H1 (cell line): ENCODE measurements at regions not wholly inside any gene's neighbourhood (a gene's known extent, or its start where the extent isn't known, plus 50 kb on each side); places are given as distances from the start of the nearest gene placed in this dataset.

ENCODE experiments used
- CTCF ChIA-PET: fragments of 300-600 bp; sonication (Branson Sonifier 250); formaldehyde crosslinking; loops from one replicate; lab custom pipeline; 2021; ENCODE audit not compliant: partially characterized antibody; lab: Charles Lee
- POLR2A ChIA-PET: fragments of 300-600 bp; sonication (Branson Sonifier 250); formaldehyde crosslinking; loops from one replicate; lab custom pipeline; 2021; ENCODE audit warnings: inconsistent platforms; ENCODE audit not compliant: partially characterized antibody; lab: Charles Lee
- DNase-seq, 2 experiments: peaks; one replicate each; pipeline versions ENCODE4 v3.0.0 to v3.0.0-alpha.2; 2010 to 2022; ENCODE audit warnings: low spot score in 2 of 2, low read depth in 1 of 2, mixed read lengths in 1 of 2
- FAIRE-seq: peaks from 2 replicates; lab custom pipeline; 2011; peaks lifted over from hg19 to GRCh38; lab: Jason Lieb, UNC
- H2AFZ ChIP-seq: 2 replicates; pipeline ENCODE4 v1.8.1; 2012; ENCODE audit warnings: low read length, inconsistent platforms
- H2AK5ac ChIP-seq: 2 replicates; pipeline ENCODE4 v1.6.1; 2013; ENCODE audit warnings: low read depth, low read length
- H2BK120ac ChIP-seq: replicated peaks from 2 replicates; pipeline ENCODE3; 2013; ENCODE audit warnings: low read depth, low read length, inconsistent platforms
- H2BK12ac ChIP-seq: 2 replicates; pipeline ENCODE4 v1.6.1; 2013; ENCODE audit warnings: low read depth, low read length
- H2BK15ac ChIP-seq: 2 replicates; pipeline ENCODE4 v1.6.1; 2013; ENCODE audit warnings: low read length
- H2BK20ac ChIP-seq: 2 replicates; pipeline ENCODE4 v1.6.1; 2013; ENCODE audit warnings: low read length
- H2BK5ac ChIP-seq: 2 replicates; pipeline ENCODE4 v1.6.1; 2013; ENCODE audit warnings: low read depth, low read length
- H3K14ac ChIP-seq: 2 replicates; pipeline ENCODE4 v1.6.1; 2013; ENCODE audit warnings: inconsistent platforms; ENCODE audit not compliant: insufficient read length
- H3K18ac ChIP-seq: 2 replicates; pipeline ENCODE4 v1.6.1; 2013; ENCODE audit warnings: low read length; ENCODE audit errors: extremely low read depth
- H3K23ac ChIP-seq: 2 replicates; pipeline ENCODE4 v1.6.1; 2013; ENCODE audit warnings: inconsistent platforms; ENCODE audit not compliant: insufficient read length
- H3K23me2 ChIP-seq: 2 replicates; pipeline ENCODE4 v1.6.1; 2013; ENCODE audit warnings: low read depth, low read length
- H3K27ac ChIP-seq: 2 replicates; pipeline ENCODE4 v1.6.1; 2011; ENCODE audit warnings: low read depth, low read length, inconsistent platforms
- H3K27me3 ChIP-seq, 4 experiments: replicated peaks in 1 of 4; 1 replicate in 1 of 4; 2 replicates in 3 of 4; pipeline versions ENCODE4 v1.6.1 to v1.8.1; 2011 to 2013; ENCODE audit warnings: low read length in 3 of 4, mild to moderate bottlenecking in 3 of 4, inconsistent platforms in 2 of 4, mixed read lengths in 2 of 4, moderate library complexity in 1 of 4; ENCODE audit not compliant: control insufficient read depth in 3 of 4, insufficient read depth in 3 of 4; ENCODE audit errors: extremely low read depth in 1 of 4
- H3K36me3 ChIP-seq, 4 experiments: 2 replicates each; pipeline versions ENCODE4 v1.6.1 to v1.8.1; 2011 to 2013; ENCODE audit warnings: mild to moderate bottlenecking in 4 of 4, low read length in 3 of 4, moderate library complexity in 2 of 4, control low read depth in 1 of 4, inconsistent platforms in 1 of 4; ENCODE audit not compliant: insufficient read depth in 4 of 4, control insufficient read depth in 2 of 4
- H3K4ac ChIP-seq: replicated peaks from 2 replicates; pipeline ENCODE3; 2013; ENCODE audit warnings: low read length, low read depth, mixed read lengths, inconsistent platforms; ENCODE audit not compliant: insufficient read length
- H3K4me1 ChIP-seq, 4 experiments: replicated peaks in 1 of 4; 1 replicate in 1 of 4; 2 replicates in 3 of 4; pipeline versions ENCODE4 v1.6.1 to v1.8.1; 2011 to 2013; ENCODE audit warnings: low read length in 3 of 4, inconsistent platforms in 2 of 4, mixed read lengths in 1 of 4; ENCODE audit not compliant: insufficient read depth in 4 of 4, control insufficient read depth in 3 of 4
- H3K4me2 ChIP-seq, 2 experiments: 2 replicates each; pipeline versions ENCODE4 v1.6.1 to v1.8.1; 2011 to 2013; ENCODE audit warnings: low read depth in 2 of 2, low read length in 2 of 2, control low read depth in 1 of 2, inconsistent platforms in 1 of 2, mild to moderate bottlenecking in 1 of 2; ENCODE audit not compliant: insufficient read depth in 1 of 2
- H3K4me3 ChIP-seq, 4 experiments: fragments of 200-600, 300-600 bp in 1 of 4; sonication (generic), shearing (Covaris generic), sonication (Bioruptor Twin) in 1 of 4; 2 replicates each; pipeline versions ENCODE4 v1.5.1 to v1.8.1; 2011 to 2016; ENCODE audit warnings: low read length in 4 of 4, low read depth in 3 of 4, control low read depth in 2 of 4, inconsistent platforms in 2 of 4, mild to moderate bottlenecking in 2 of 4, mixed read lengths in 1 of 4, moderate library complexity in 1 of 4; ENCODE audit not compliant: insufficient read depth in 2 of 4; ENCODE audit errors: extremely low read depth in 1 of 4
- H3K56ac ChIP-seq: replicated peaks from 2 replicates; pipeline ENCODE3; 2013; ENCODE audit warnings: low read depth, mild to moderate bottlenecking, mixed read lengths, low read length, inconsistent platforms; ENCODE audit not compliant: insufficient read length
- H3K79me1 ChIP-seq: 2 replicates; pipeline ENCODE4 v1.6.1; 2013; ENCODE audit warnings: low read depth, low read length, control low read depth
- H3K79me2 ChIP-seq, 2 experiments: 2 replicates each; pipeline versions ENCODE4 v1.6.1 to v1.8.1; 2012 to 2013; ENCODE audit warnings: low read length in 2 of 2, mild to moderate bottlenecking in 2 of 2, inconsistent platforms in 1 of 2; ENCODE audit not compliant: insufficient read depth in 2 of 2, control insufficient read depth in 1 of 2
- H3K9ac ChIP-seq, 4 experiments: replicated peaks in 1 of 4; 1 replicate in 1 of 4; 2 replicates in 3 of 4; pipeline versions ENCODE4 v1.6.1 to v1.8.1; 2011 to 2013; ENCODE audit warnings: low read depth in 3 of 4, low read length in 3 of 4, control low read depth in 2 of 4, mild to moderate bottlenecking in 2 of 4, moderate library complexity in 2 of 4, inconsistent platforms in 1 of 4; ENCODE audit errors: extremely low read depth in 1 of 4
- H3K9me3 ChIP-seq, 2 experiments: 2 replicates each; pipeline versions ENCODE4 v1.6.1 to v1.8.1; 2012 to 2013; ENCODE audit warnings: mild to moderate bottlenecking in 2 of 2, moderate library complexity in 2 of 2, control low read depth in 1 of 2, inconsistent platforms in 1 of 2, low read depth in 1 of 2, low read length in 1 of 2, mixed read lengths in 1 of 2; ENCODE audit not compliant: insufficient read depth in 2 of 2
- H4K20me1 ChIP-seq, 2 experiments: replicated peaks in 1 of 2; 2 replicates each; pipeline versions ENCODE3 to v1.8.1; 2011 to 2013; ENCODE audit warnings: inconsistent platforms in 2 of 2, low read length in 2 of 2, mild to moderate bottlenecking in 1 of 2; ENCODE audit not compliant: insufficient read depth in 2 of 2, control insufficient read depth in 1 of 2
- H4K5ac ChIP-seq: 2 replicates; pipeline ENCODE4 v1.6.1; 2013; ENCODE audit warnings: low read length, low read depth, mixed read lengths, inconsistent platforms; ENCODE audit not compliant: insufficient read length
- H4K8ac ChIP-seq: 2 replicates; pipeline ENCODE4 v1.8.0; 2013; ENCODE audit warnings: mild to moderate bottlenecking, moderate library complexity, low read length, inconsistent platforms; ENCODE audit not compliant: insufficient read depth; ENCODE audit errors: extremely low read depth
- H4K91ac ChIP-seq: replicated peaks from 2 replicates; pipeline ENCODE3; 2013; ENCODE audit warnings: low read length, mixed read lengths, inconsistent platforms; ENCODE audit not compliant: insufficient read length
- HDAC6 ChIP-seq: IDR thresholded peaks from one replicate; pipeline ENCODE4 v1.7.1; 2012; ENCODE audit warnings: low read depth, mild to moderate bottlenecking, inconsistent platforms, low read length, moderate library complexity
- PHF8 ChIP-seq: fragments of 200-600 bp; sonication (generic); conservative IDR thresholded peaks from 2 replicates; pipeline ENCODE4 v1.7.1; 2012; ENCODE audit warnings: low read depth, mild to moderate bottlenecking, inconsistent platforms, low read length, moderate library complexity
- RXRA ChIP-seq: IDR thresholded peaks from 2 replicates; pipeline ENCODE4 v1.6.1; 2011; ENCODE audit warnings: low read depth, mild to moderate bottlenecking, low read length, moderate library complexity; ENCODE audit not compliant: insufficient read depth
- WGBS, 2 experiments: shearing (Covaris generic) in 1 of 2; methylation state at CpG; one replicate each; pipeline versions ENCODE4 v1.1.6 to v1.1.7; 2013 to 2015; ENCODE audit warnings: low lambda C conversion rate in 2 of 2, mixed read lengths in 2 of 2, inconsistent platforms in 1 of 2, low coverage in 1 of 2, missing lambda C conversion rate in 1 of 2; ENCODE audit not compliant: insufficient replicate concordance in 2 of 2, insufficient coverage in 1 of 2, insufficient read length in 1 of 2; ENCODE audit errors: extremely low coverage in 1 of 2, missing lambda C conversion rate in 1 of 2; 5-methylcytosine and 5-hydroxymethylcytosine counted together

DNA sequence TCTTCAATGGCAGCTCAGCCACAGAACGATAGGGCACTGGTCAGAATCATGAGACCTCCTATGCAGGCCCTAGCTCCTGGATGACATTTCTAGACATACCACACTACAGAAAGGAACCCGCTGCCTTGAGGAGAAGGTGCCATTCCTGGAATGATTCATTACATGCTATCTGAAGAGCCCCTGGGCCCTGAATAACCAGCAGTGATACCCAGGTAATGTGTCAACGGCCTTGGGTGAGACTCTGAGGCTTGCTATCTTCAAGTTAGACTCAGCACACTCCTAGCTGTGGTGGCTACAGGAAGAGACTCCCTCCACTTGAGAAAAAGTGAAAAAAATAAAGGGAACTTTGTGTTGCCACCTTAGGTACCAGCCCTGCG lies 161.2 kb upstream of the GRIA4 start:
- POLR2A ChIA-PET, result no interaction called here
- TF ChIP-seq PHF8, result no peak
- TF ChIP-seq RXRA, result no peak
- no peak for TF ChIP-seq HDAC6

More for the DNA sequence above, 161.2 kb upstream of the GRIA4 start:
- Histone ChIP-seq H3K4me1 (no peaks in the 10 kb centered on the region), H2AK5ac (no peak overlapping the region), H3K4me3 (no peak overlapping the region), H4K20me1 (no peaks in the 10 kb centered on the region), H3K23me2 (no peaks in the 10 kb centered on the region), H3K9ac (no peak overlapping the region), H3K23ac (no peak overlapping the region), H3K18ac (no peak overlapping the region), H3K79me1 (no peaks in the 10 kb centered on the region), H4K5ac (no peak overlapping the region), H3K4ac (no peak overlapping the region), H3K56ac (no peak overlapping the region), H3K27me3 (no peaks in the 10 kb centered on the region), H3K27ac (no peak overlapping the region), H3K36me3 (no peaks in the 10 kb centered on the region), H2BK12ac (no peak overlapping the region), H2BK5ac (no peak overlapping the region; the same call in 1 of the 2 replicates), H4K8ac (no peak overlapping the region), H4K91ac (no peak overlapping the region), H2BK20ac (no peak overlapping the region), H3K79me2 (no peaks in the 10 kb centered on the region), H2BK120ac (no peak overlapping the region), H3K9me3 (no peaks in the 10 kb centered on the region), H3K14ac (no peak overlapping the region), H2AFZ (no peak overlapping the region), H3K4me2 (no peak overlapping the region), H2BK15ac (no peak overlapping the region)
- WGBS, 2 experiments, result 95% methylated on average over 4 of the region's 4 CpGs; no CpG with 5 or more reads in 1 of the 2 experiments
- DNase-seq (no peak), FAIRE-seq (no peak)
- CTCF ChIA-PET, result interaction anchor here (0.7 to 1.2 kb wide), 2 partner anchors 9 to 17 kb away, joined by 3 read pairs; no protein-coding TSS in a partner anchor
